22Rv1 (cell line): ENCODE measurements at regions not wholly inside any gene's neighbourhood (a gene's known extent, or its start where the extent isn't known, plus 50 kb on each side); places are given as distances from the start of the nearest gene placed in this dataset.

Experiments used
- ZFX ChIP-seq: fragments of 450-650 bp; IDR thresholded peaks from 2 replicates; pipeline ENCODE4 v1.6.1; 2017; ENCODE audit warnings: antibody characterized with exemption, borderline replicate concordance
- TF ChIP-seq, protein P1 (sequence below): fragments of 450-650 bp; IDR thresholded peaks from 2 replicates; pipeline ENCODE4 v1.5.1; 2017; ENCODE audit warnings: mild to moderate bottlenecking

GRCh38 chr12:67107235-67107634, 161.9 kb upstream of the CAND1 start:
- TF ChIP-seq, protein P1, sequence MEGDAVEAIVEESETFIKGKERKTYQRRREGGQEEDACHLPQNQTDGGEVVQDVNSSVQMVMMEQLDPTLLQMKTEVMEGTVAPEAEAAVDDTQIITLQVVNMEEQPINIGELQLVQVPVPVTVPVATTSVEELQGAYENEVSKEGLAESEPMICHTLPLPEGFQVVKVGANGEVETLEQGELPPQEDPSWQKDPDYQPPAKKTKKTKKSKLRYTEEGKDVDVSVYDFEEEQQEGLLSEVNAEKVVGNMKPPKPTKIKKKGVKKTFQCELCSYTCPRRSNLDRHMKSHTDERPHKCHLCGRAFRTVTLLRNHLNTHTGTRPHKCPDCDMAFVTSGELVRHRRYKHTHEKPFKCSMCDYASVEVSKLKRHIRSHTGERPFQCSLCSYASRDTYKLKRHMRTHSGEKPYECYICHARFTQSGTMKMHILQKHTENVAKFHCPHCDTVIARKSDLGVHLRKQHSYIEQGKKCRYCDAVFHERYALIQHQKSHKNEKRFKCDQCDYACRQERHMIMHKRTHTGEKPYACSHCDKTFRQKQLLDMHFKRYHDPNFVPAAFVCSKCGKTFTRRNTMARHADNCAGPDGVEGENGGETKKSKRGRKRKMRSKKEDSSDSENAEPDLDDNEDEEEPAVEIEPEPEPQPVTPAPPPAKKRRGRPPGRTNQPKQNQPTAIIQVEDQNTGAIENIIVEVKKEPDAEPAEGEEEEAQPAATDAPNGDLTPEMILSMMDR = no peak
- TF ChIP-seq ZFX = no peak
